Activated B cell treated with CpG ODN at 0.5 μM for 24 hours (primary cell): ENCODE measurements at regions not wholly inside any gene's neighbourhood (a gene's known extent, or its start where the extent isn't known, plus 50 kb on each side); places are given as distances from the start of the nearest gene placed in this dataset.

Experiments
- ATAC-seq: fragments of 200-7000 bp; cut with Tn5 transposase; one replicate; pipeline ENCODE4 v1.10.0; 2021; ENCODE audit warnings: low read depth, mild to moderate bottlenecking, moderate library complexity
- CTCF ChIA-PET: fragments of 350-600 bp; sonication (Branson Sonifier 250); formaldehyde crosslinking; loops from one replicate; lab custom pipeline; 2021; ENCODE audit warnings: antibody characterized with exemption; lab: Charles Lee
- POLR2A ChIA-PET: fragments of 350-600 bp; sonication (Branson Sonifier 250); formaldehyde crosslinking; loops from one replicate; lab custom pipeline; 2021; ENCODE audit warnings: antibody characterized with exemption; lab: Charles Lee
- DNase-seq: peaks from one replicate; pipeline ENCODE4 v3.0.0; 2022
- H3K27ac Mint-ChIP-seq: one replicate; pipeline ENCODE4 v1.8.0; 2020; ENCODE audit warnings: mixed read lengths
- H3K27me3 Mint-ChIP-seq: one replicate; pipeline ENCODE4 v1.8.0; 2021; ENCODE audit warnings: mixed read lengths
- H3K36me3 Mint-ChIP-seq: one replicate; pipeline ENCODE4 v1.8.0; 2021; ENCODE audit warnings: low read depth, mixed read lengths
- H3K4me1 Mint-ChIP-seq: one replicate; pipeline ENCODE4 v1.8.0; 2021; ENCODE audit warnings: mixed read lengths
- H3K4me3 Mint-ChIP-seq: one replicate; pipeline ENCODE4 v1.8.0; 2020; ENCODE audit warnings: mild to moderate bottlenecking, mixed read lengths
- H3K9me3 Mint-ChIP-seq: one replicate; pipeline ENCODE4 v1.8.0; 2020; ENCODE audit warnings: mixed read lengths
- intact Hi-C: fragments of 100-400 bp; cut with micrococcal nuclease; formaldehyde crosslinking; loops from one replicate; pipeline ENCODE4 v1.15.1; 2024
- TF ChIP-seq, protein P1 (sequence below): fragments of 200-600 bp; IDR thresholded peaks from one replicate; pipeline ENCODE4 v1.8.0; 2022; ENCODE audit warnings: antibody characterized with exemption, mild to moderate bottlenecking

DNA sequence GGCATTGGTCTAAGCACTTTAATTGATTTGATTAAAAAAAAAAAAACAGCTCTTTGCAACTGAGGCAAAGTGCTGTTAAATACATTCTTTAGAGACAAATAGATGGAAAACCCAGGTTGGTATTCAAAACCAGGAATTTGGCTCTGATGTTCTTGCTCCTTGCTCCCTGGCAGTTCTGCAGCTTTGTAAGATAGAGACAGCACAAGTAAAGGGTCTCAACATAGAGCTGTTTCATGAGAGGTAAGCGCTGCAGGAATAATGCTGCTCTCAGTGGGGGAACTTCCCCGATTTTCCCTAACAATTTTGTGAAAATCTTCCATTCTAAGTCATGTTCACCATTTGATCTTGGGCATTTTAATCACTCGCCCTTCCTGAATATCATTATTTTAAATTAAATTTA is 479.5 kb upstream of the HS3ST1 start:
- no peak overlapping the region for H3K27ac Mint-ChIP-seq
- ATAC-seq: no peak
- no peaks in the 10 kb centered on the region for H3K4me1 Mint-ChIP-seq
- TF ChIP-seq, protein P1, sequence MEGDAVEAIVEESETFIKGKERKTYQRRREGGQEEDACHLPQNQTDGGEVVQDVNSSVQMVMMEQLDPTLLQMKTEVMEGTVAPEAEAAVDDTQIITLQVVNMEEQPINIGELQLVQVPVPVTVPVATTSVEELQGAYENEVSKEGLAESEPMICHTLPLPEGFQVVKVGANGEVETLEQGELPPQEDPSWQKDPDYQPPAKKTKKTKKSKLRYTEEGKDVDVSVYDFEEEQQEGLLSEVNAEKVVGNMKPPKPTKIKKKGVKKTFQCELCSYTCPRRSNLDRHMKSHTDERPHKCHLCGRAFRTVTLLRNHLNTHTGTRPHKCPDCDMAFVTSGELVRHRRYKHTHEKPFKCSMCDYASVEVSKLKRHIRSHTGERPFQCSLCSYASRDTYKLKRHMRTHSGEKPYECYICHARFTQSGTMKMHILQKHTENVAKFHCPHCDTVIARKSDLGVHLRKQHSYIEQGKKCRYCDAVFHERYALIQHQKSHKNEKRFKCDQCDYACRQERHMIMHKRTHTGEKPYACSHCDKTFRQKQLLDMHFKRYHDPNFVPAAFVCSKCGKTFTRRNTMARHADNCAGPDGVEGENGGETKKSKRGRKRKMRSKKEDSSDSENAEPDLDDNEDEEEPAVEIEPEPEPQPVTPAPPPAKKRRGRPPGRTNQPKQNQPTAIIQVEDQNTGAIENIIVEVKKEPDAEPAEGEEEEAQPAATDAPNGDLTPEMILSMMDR: no peak
- H3K4me3 Mint-ChIP-seq: no peak overlapping the region
- CTCF ChIA-PET: no interaction called here
- H3K36me3 Mint-ChIP-seq: no peaks in the 10 kb centered on the region
- POLR2A ChIA-PET: no interaction called here
- no peaks in the 10 kb centered on the region for H3K9me3 Mint-ChIP-seq
- H3K27me3 Mint-ChIP-seq: no peaks in the 10 kb centered on the region
- DNase-seq: no peak
- intact Hi-C loops: no loop called here

DNA sequence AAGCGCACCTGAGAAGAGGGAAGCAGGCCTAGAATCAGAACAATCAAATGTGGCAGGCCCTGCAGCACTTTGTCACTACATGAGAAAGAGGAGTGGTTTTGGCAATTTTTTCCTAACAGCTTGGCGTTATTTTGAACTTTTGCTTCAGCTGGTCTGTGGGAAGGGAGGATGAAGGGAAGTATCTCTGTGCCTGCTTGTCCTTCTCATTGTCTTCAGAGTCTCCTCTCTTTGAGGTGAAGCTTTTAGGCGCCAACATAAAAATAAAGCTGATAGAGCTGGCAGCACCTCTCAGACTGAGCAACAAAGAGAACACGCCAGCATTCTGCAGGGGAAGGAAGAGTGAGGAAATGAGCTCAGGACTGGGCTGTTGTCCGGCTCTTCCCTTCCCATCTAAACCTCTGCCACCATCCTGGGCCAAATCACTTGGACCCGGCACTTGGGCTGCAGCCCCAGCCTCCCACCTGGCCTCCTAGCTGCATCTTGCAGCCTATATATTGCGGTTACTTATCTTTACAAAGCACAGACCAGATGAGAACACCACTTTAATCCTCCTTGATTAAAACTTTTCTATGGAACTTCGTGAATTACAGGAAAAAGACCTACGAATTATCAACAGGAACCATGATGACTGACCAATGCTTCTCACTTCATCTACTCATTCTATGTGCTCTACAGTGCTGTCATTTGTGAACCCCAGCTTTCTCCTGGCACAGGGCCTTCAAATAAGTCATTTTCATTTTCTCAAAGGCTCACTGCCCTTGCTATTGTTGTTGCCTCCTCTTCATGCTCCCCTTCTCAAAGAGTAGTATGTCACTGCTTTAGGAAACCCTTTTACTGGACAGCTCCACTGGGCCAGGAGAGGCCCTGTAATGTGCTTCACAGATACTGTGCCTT is 476.4 kb upstream of the HS3ST1 start:
- TF ChIP-seq, protein P1: no peak
- ChIA-PET CTCF (no interaction called here), POLR2A (no interaction called here)
- Mint-ChIP-seq H3K4me1 (no peaks in the 10 kb centered on the region), H3K9me3 (no peaks in the 10 kb centered on the region), H3K36me3 (no peaks in the 10 kb centered on the region), H3K27me3 (no peaks in the 10 kb centered on the region), H3K27ac (no peak overlapping the region), H3K4me3 (no peak overlapping the region)
- ATAC-seq (no peak), DNase-seq (no peak)
- intact Hi-C loops: no loop called here

DNA sequence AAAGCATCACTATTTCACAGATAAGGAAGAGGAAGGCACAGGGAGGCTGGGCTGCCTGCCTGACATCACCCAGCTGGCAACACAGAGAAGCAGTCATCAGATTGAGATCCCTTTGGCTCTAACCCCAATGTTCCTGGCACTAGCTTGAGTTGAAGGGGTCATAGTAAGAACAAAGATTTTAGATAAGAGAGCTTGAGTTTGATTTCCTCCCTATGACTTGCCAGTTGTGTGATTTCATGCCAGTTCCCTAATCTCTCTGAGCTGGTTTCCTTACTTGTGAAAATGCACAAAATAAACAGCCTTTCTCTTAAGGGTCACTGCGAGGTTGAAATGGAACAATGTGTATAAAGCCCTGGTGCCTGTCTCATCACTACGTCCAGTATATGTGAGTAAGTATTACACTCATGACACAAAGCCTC is 475.4 kb upstream of the HS3ST1 start:
- Mint-ChIP-seq H3K9me3 (peaks cover under 1% of the 10 kb centered on the region), H3K4me3 (no peak overlapping the region), H3K36me3 (no peaks in the 10 kb centered on the region), H3K27me3 (no peaks in the 10 kb centered on the region), H3K27ac (no peak overlapping the region), H3K4me1 (no peaks in the 10 kb centered on the region)
- DNase-seq: no peak
- ChIA-PET POLR2A (no interaction called here), CTCF (no interaction called here)
- intact Hi-C loops: no loop called here
- no peak for ATAC-seq
- TF ChIP-seq, protein P1: no peak

DNA sequence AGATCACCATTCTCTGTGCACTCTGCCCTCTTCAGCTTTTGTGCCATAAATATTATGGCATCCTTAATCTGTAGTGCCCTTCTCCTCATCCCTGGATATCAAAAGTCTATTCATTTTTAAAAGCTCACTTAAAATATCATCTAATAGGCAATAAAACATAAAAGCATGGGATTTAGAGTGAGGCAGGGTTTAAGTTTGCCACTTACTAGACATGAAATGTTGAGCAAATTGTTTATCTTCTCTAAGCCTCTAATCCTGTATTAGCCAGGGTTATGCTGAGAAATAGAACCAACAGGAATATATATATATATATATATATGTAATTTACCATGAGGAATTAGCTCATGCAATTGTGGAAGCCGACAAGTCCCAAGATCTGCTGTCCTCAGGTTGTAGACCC is 472.4 kb upstream of the HS3ST1 start:
- H3K36me3 Mint-ChIP-seq: no peaks in the 10 kb centered on the region
- no peaks in the 10 kb centered on the region for H3K27me3 Mint-ChIP-seq
- TF ChIP-seq, protein P1: no peak
- H3K4me3 Mint-ChIP-seq: no peak overlapping the region
- H3K4me1 Mint-ChIP-seq: no peaks in the 10 kb centered on the region
- DNase-seq: no peak
- peaks cover 19% of the 10 kb centered on the region for H3K9me3 Mint-ChIP-seq
- H3K27ac Mint-ChIP-seq: no peak overlapping the region
- intact Hi-C loops: no loop called here
- POLR2A ChIA-PET: no interaction called here
- CTCF ChIA-PET: no interaction called here
- ATAC-seq: no peak

DNA sequence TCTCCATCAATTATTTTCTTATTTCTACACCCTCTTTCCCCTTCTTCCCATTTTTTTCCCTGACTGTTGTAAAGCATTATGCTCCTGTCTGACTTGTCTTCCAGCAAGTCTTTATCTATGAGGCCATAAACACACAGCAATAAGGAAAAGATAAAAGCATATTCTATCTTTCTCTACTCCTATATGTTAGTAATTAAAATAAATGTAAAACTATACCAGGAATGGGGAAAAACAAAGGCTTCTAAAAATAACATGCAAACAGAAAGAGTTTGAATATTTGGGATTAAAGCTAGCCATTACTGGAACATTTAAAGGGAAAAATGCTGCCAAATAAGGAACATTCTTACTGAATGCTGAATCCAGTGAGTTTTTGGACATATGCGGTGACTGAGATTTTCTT is 471.7 kb upstream of the HS3ST1 start:
- H3K4me3 Mint-ChIP-seq: no peak overlapping the region
- H3K9me3 Mint-ChIP-seq: peaks cover 19% of the 10 kb centered on the region
- ATAC-seq: no peak
- intact Hi-C loops: no loop called here
- H3K4me1 Mint-ChIP-seq: no peaks in the 10 kb centered on the region
- no peak overlapping the region for H3K27ac Mint-ChIP-seq
- POLR2A ChIA-PET: no interaction called here
- no peak for DNase-seq
- H3K27me3 Mint-ChIP-seq: no peaks in the 10 kb centered on the region
- TF ChIP-seq, protein P1: no peak
- CTCF ChIA-PET: no interaction called here
- no peaks in the 10 kb centered on the region for H3K36me3 Mint-ChIP-seq
